HG03045 (cell line): ENCODE measurements at regions not wholly inside any gene's neighbourhood (a gene's known extent, or its start where the extent isn't known, plus 50 kb on each side); places are given as distances from the start of the nearest gene placed in this dataset.

Source experiments
- ATAC-seq: cut with Tn5 transposase; IDR thresholded peaks from one replicate; pipeline ENCODE4 v1.9.1; 2021; ENCODE audit warnings: mild to moderate bottlenecking, moderate library complexity; ENCODE audit not compliant: unreplicated experiment

DNA sequence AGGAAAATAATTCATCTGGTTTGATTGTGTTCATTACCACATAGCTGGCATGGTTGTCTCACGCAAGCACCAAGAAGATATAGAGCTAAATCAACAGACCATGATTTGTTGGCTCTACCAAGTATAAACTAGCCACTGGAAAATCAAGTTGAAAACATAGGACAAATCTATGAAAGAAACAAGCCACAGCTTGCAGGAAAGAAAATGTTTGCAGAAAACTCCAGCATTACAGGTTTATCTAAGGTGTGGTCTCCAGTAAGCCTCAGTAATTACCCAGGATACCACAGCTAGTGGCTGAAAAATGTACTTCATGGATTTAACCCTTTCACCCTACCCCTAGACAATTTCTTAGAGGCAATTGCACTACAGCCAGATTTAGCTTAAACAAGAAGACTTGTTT is 340.6 kb downstream of the SOX2 start:
- no peak for ATAC-seq

DNA sequence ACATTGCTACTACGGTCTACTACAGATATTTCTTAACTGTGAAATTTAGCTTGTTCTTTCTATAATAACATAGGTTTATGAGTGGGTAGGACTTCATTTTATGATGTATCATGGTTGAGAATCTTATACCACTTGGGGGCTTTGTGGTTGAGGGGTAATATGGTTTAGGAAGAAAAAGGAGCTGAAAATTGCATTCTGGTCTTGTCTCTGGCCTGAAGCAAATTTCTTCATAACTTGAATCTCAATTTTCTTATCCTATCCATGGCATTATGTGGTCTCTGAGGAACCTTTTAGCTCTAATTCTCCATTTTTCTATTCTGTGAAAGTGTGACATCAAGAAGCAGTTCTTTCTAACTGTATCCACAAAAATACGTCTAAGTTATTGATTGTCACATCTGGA is 341.0 kb downstream of the SOX2 start:
- ATAC-seq, result no peak

DNA sequence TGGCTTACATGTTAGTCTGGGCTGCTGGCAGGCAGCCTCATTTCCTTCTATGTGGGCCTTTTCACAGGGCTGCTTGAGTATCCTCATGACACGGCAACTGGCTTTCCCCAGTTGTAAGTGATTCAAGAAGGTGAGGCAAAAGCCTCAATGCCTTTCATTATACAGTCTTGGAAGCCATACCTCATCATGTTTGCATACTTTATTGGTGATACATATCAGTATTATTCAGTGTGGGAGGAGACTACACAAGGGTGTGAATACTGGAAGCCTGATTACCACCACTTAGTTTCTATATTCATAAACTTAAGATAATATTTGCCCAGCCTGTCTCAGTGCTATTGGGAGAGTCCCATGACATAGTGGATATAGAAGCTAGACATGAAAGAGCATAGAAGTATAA is 346.8 kb downstream of the SOX2 start:
- ATAC-seq, result no peak

DNA sequence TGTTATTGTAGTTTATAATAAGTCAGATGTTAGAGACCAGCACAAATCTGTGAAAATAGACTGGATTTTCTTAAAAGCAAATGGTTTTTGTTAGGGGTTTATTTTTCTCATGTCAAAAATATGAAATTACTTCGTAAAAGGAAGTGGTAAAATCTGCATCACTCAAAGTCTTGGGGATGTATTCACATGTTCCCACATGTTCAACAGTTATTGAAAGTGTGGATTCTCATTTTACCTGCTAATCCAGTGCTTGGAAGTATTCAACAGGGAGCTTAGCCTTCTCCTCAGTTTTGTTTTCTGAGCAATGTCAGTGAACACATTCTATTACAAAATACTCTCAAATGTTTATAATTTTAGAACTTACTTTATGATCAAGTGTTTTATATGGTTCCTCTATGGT is 352.0 kb downstream of the SOX2 start:
- no peak for ATAC-seq

DNA sequence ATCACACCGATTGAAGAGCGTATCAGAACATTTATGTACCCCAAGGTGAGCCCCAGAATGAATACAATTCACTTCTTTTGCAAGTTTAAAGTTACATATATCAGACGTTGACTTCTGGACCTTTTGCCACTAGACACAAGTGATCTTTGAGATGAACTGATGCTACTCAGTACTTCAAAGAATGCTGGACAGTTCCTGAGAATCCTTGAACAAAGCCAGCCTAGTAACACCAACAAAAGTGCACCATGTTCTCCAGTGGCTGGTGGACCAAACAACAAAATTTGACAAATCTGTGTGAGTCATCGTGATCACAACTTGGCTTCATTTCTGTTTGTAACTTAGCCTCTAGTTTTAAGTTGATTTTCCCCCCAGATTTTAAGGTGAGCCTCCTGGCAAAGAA is 355.7 kb downstream of the SOX2 start:
- ATAC-seq, result no peak

DNA sequence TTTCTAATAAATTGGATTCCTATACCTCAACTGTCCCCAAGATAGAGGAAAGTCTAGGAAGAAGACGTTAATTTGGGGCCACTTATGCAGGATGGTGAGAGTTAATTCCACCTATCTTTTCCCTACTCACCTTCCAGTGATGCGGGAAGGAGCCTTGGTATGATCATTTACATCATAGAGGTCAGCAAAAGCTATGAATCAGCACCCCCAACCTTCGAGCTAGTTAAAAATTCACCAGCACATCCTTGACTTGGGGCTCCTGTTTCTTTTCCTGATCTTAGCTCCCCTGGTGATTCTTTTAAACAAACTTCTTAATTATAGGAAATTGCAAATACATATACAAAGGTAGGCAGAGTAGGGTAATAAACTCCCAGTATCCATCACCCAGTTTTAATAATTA is 366.6 kb downstream of the SOX2 start:
- no peak for ATAC-seq

DNA sequence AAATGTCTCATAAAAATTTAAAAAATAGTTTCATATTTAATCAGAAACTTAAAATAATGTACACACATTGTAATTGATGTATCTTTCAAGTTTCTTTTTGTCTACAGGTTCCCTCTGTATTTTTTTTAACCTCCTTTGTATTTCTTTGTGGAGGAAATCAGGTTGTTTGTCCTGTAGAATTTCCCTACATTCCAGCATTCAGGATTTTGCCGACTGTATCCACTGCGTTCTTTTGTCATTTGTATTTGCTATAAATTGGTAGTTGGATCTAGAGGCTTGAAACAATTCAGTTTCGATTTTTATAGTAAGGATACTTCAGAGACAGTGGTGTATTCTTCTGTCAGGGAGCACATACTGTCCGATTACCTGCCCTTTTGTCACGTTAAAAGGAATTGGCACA is 367.2 kb downstream of the SOX2 start:
- ATAC-seq, result no peak

DNA sequence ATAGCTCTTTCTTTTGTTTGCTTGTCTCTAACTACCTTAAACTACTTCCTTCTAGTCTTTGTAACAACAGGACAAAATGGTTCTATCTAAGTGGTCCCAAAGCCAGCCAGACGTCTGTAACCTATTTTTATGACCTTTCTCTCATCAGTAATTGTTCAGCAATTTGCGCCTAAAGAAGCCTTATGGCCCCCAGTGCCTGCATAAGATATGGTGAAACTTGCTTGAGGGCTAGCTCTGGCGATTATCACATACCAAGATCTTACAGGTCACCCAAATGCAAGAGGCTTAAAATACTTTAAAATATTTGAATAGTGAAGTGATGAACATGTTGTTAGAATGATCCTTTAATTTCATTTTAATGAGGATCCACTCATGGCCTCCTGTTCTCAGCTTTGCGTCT is 369.4 kb downstream of the SOX2 start:
- ATAC-seq, result no peak

DNA sequence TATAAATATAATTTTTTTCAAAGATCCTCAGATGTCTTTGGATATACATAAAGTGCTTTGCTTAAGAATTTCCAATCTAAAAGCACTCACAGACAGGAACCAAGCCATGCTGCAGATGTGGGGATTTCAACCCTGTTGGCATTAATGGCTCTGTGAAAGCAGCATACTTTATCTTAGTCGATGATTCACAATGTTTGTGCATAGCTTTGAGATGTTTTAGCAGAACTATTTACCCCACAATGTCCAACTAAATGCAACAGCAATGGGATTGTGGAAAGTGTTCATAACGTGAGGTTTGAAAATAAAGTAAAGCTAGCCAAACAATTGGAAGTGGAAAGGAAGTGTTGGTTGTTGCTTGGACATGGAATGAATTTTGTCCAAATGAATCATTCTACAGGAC is 371.4 kb downstream of the SOX2 start:
- ATAC-seq, result no peak

DNA sequence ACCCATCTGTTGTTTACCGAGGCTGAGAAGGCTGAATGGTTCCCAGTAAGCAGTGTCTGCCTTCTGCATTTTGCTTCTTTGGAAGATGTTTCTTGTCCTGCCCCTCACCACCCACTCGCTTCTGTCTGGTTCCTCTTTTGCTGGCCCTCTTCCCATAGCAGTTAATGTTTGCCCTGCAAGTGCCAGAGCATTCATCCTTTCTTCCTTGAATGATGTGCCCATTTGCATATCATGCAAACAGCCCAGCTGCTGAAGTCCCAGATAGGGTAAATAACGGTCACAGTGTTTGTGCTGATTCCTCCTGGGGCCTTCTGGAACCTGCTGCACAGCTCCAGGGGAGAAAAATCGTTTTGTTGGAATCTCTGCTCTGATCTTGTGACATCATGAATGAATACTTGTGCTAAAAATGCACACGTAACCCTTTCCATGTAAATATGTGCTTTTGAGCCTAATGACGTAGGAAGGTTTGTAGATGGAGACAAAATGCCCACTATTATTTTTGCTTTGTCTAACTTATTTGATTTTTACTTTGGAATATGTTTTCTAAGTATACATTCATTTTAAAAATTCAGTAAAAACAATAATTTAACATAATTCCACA is 381.0 kb downstream of the SOX2 start:
- ATAC-seq, result no peak

DNA sequence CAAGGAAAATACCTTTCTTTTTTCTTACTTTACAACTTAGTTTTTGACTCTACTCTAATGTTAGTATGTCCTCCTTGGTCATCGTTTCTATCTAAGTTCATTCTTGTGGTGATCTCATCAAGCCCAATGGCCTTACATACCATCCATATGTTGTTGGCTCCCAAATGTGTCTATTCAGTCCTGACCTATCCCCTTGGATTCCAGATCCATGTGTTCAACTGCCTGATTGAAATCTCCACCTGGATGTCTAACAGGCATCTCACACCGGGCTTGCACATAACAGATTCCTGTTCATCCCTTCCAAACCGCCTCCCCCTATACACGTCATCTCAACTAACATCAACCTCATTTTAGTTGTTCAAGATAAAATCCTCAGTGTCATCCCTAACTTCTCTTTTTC is 382.6 kb downstream of the SOX2 start:
- ATAC-seq, result no peak

DNA sequence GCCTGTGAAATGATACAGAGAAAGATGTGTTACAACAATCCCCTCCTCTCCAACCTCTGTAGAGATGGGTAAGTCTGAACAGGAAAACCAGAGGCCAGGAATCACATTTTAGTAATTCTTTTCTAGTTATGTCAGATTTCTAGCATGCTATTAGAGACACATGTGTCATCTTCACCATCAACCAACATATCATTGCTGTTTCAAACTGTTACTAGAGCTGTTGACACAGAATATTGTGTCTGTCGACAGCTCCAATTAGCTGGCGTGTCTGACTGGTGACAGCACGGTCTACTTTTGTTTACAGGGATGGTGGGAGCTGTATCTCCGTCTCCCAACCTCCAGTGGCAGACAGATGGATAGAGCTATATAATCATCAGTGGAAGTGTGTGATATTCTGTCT is 393.2 kb downstream of the SOX2 start:
- no peak for ATAC-seq

DNA sequence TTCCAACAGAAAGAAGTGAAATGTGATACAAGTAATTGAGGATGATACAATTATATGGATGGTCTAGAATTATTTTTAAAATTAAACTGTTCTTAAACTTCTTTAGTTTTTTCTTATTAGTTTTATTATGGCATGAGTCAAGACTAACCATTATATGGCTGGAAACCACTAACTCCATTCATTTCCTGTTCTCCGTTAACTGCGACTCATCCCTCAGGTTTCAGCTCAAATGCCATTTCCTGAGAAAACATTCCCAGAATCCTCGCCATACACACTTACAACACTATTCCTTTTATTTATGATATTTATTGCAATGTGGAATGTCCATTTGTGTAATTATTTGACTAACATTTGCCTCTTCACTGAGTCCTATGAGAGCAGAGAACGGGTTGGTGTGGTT is 394.1 kb downstream of the SOX2 start:
- ATAC-seq, result no peak

DNA sequence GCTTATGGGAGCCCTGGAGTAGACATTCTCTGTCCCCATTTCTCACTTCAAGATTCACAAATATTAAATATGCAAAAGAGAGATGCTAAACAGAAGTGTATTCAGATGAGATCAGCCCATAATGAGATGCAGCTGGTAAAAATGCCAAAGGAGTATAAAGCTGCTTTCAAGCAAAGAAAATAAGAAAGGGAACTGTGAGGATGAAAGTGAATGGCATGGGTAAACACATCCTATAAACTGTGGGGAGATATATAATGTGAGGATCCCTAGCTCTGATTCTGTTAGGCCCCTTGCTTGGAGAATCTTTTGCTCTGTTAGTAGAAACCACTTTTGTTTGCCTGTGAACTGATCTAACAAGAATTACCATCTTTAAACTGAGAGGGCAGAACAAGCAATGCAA is 396.6 kb downstream of the SOX2 start:
- ATAC-seq, result no peak

DNA sequence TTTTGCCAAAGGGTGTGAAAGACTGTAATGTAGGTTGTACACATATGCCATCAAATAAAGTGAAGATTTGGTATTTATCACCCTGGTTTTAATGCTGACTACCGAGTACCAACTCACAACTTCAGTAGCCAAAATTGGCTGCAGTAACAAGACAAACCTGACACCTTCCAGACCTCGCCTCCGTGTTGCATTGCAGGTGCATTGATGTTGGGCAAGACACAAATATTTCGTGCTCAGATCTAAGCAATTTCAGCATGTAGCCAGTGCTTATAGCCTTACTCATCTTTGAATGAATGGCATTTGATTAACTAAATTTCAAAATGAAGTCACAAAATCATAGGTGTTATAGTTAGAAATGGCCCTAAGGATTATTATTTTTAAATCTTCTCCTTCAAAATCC is 400.2 kb downstream of the SOX2 start:
- ATAC-seq, result no peak

DNA sequence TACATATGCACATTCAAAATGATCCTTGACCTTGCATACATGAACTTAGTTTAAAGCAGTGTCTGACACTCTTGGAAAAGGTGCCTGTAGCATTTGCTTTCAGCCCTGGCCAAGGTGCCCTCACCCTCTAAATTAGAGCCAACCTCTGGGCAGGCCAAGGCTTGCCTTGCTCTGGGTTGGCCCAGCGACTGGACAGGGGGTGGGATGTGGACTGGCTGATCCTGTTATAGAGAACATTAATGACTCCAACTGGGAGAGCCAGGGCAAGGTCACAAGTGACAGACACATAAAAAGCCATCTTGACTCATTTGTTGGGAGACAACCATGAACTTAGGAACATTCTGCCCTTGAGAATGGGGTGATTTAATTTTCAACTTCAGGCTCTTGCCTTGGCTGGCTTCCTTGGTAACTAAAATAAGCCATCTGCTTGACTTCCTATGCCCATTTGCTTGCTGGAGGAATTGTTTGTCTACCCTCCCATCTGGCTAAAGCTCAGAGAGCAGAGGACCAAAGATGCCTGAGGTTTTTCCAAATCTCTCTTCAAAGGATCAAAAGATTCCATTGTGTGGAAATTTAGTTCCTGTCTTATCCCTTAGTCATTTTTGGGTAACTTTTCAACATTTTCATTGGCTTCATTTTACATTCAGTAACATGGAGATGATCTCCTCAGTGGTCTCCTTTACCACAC is 403.7 kb downstream of the SOX2 start:
- ATAC-seq, result no peak

DNA sequence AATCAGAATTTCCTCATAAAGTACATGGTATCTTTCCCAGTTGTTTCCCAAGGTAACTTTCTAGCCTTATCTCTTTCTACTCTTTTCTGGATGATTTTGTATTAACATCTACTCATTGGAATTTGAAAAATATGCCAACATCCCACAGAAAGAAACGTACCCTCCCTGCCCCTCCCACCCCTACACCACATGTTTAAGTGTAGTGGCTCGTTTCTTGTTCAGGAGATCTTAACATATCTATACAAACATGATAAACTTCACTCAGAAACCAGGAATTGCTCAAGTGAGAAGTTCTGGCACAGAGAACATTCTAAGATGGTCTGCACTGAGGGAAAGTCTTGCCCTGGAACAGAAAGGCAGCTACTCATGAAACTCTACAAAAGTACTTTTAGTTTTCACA is 404.7 kb downstream of the SOX2 start:
- no peak for ATAC-seq

DNA sequence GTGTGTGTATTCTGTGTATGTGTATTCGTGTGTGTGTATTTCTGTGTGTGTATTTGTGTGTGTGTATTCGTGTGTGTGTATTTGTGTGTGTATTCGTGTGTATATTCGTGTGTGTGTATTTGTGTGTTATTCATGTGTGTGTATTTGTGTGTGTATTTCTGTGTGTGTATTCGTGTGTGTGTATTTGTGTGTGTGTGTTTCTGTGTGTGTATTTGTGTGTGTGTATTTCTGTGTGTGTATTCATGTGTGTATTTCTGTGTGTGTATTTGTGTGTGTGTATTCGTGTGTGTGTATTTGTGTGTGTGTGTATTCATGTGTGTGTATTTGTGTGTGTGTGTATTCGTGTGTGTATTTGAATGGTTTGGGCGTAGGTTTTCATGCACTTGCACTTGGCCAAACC is 405.4 kb downstream of the SOX2 start:
- no peak for ATAC-seq

DNA sequence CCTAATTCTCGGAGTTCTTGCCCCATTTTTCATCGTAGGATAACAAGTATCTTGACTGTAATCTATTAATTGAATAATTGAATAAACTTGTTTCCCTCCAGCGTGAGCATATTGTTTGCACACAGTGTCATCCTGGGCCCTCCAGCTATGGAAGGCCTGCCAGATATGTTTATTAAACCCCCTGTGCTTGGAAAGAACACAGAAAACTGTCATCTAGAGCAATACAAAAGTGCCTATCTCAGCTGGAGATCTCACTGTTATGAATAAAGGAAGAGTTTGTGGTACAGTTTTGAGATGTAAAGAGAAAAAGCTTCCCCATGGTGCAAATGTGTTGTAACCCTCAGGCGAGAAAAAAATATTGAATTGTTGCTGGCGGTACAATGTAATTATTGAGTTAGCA is 405.9 kb downstream of the SOX2 start:
- ATAC-seq, result no peak

DNA sequence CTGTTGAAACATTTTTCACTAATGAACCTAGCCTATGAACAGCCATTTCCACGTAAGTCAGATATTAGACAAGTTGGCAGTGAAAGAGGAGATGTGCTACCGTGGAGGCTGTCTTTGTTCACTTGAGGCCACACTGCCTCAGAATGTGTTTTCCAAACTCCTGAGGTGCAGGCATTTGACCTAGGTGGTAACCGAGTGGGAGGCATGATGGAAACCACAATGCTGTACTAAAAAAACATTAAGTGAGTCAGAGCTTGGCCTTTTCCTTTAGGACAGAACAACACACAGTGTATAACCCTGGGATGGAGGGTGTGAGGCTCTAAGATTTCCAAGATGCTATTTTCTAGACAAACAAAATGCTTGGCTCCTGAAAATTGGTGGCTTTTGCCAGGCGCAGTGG is 406.3 kb downstream of the SOX2 start:
- no peak for ATAC-seq

DNA sequence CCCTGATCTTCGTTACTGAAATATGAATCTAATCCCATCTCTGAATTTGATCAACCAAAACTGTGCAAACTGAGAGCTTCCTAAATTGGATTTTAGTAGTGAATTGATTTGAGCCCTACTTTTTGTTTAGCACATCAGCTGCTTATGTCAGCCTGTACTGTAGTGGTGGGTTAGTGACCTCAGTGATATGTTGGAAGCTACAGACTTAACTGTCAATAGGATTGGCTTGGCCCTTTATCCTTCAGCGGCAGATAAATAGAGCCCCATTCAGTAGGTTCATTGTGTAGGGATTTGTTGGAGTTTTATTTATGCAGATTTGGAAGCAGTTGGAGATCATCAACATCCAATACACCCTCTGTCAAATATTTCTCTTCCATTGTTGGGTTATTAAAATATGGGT is 409.7 kb downstream of the SOX2 start:
- no peak for ATAC-seq

DNA sequence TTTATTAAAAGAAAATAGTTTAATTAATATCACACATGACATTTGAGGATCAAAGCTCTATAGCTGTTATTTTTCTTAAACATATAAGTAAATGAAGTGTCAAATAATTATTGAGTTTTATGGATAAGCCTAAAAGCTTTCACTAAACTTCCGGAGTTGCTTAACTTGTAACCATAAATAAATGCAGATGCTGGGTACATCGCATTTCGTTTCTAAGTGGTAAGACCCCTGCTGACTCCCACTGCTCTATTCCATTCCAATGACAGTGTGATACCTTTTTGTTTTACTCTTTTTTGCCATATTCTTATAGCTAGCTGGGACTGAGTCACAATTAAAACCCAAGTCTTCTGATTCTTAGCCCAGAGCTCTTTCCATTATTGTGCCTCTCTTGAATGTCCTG is 411.1 kb downstream of the SOX2 start:
- no peak for ATAC-seq

DNA sequence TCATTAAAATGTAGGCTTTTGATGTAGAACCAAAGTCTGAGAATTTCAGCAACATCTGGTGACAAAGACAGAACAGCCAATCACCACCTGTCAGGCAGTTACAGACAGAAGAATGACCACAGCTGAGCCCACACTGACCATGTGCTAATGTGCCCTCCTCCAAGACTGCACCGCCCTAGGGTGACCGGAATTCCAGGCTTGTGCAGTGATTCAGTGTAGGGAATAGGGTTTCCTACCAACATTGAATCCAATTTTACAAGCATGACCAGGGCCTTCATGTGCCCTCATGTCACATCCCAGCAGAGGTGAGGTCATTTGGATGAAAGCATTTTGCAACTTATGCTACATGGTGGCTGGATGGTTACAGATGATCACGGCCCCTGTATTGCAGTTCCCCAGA is 412.5 kb downstream of the SOX2 start:
- no peak for ATAC-seq
